HEK293 (cell line): ENCODE measurements at regions not wholly inside any gene's neighbourhood (a gene's known extent, or its start where the extent isn't known, plus 50 kb on each side); places are given as distances from the start of the nearest gene placed in this dataset.

Experiments
- CTCF ChIA-PET: fragments of 350-600 bp; formaldehyde crosslinking; extraction: SDS; loops from one replicate; lab custom pipeline; 2021; ENCODE audit warnings: antibody characterized with exemption; lab: Yijun Ruan, JAX
- POLR2A ChIA-PET: fragments of 300-600 bp; formaldehyde crosslinking; extraction: SDS; loops from one replicate; lab custom pipeline; 2020; ENCODE audit warnings: antibody characterized with exemption, inconsistent platforms; lab: Yijun Ruan, JAX
- H3K27ac ChIP-seq: fragments of 200-500 bp; sonication (Bioruptor generic); 2 replicates; pipeline ENCODE4 v1.5.1; 2014; ENCODE audit warnings: low read depth, low read length, control low read depth, inconsistent platforms; ENCODE audit errors: extremely low read depth
- H3K36me3 ChIP-seq, 2 experiments: fragments of 200-500 bp in 1 of 2; sonication (Bioruptor generic) in 1 of 2; 1 replicate in 1 of 2; 2 replicates in 1 of 2; pipeline ENCODE4 v1.5.1; 2014 to 2017; ENCODE audit warnings: inconsistent platforms in 2 of 2, low read length in 2 of 2; ENCODE audit not compliant: control insufficient read depth in 2 of 2, insufficient read depth in 1 of 2
- H3K4me1 ChIP-seq: fragments of 200-500 bp; sonication (Bioruptor generic); 2 replicates; pipeline ENCODE4 v1.5.1; 2014; ENCODE audit warnings: mild to moderate bottlenecking, low read length, inconsistent platforms; ENCODE audit not compliant: control insufficient read depth, insufficient read depth
- H3K4me3 ChIP-seq: 2 replicates; pipeline ENCODE4 v1.5.1; 2011; ENCODE audit warnings: low read depth, mild to moderate bottlenecking, control low read depth, low read length, moderate library complexity
- H3K9me3 ChIP-seq: fragments of 200-500 bp; sonication (Bioruptor generic); 2 replicates; pipeline ENCODE4 v1.5.1; 2014; ENCODE audit warnings: low read depth, low read length, inconsistent platforms; ENCODE audit not compliant: control insufficient read depth, insufficient read depth
- KLF7 ChIP-seq: fragments of 450-650 bp; formaldehyde crosslinking; IDR thresholded peaks from 2 replicates; pipeline ENCODE4 v1.5.1; 2016; ENCODE audit warnings: missing biosample characterization, missing genetic modification characterization, borderline replicate concordance
- SCRT1 ChIP-seq: fragments of 450-650 bp; formaldehyde crosslinking; IDR thresholded peaks from 2 replicates; pipeline ENCODE4 v1.5.1; 2016; ENCODE audit warnings: missing biosample characterization, missing genetic modification characterization, borderline replicate concordance
- SETDB1 ChIP-seq: IDR thresholded peaks from one replicate; pipeline ENCODE4 v1.6.1; 2017; ENCODE audit warnings: mild to moderate bottlenecking, low read length, moderate library complexity, mixed read lengths; ENCODE audit not compliant: insufficient read length
- TRIM28 ChIP-seq: IDR thresholded peaks from 2 replicates; pipeline ENCODE4 v1.6.1; 2011; ENCODE audit warnings: low read length, control low read depth, borderline replicate concordance
- ZFP3 ChIP-seq: fragments of 450-650 bp; formaldehyde crosslinking; IDR thresholded peaks from 2 replicates; pipeline ENCODE4 v1.5.1; 2016; ENCODE audit warnings: low read depth, missing biosample characterization, missing genetic modification characterization
- ZNF324 ChIP-seq: fragments of 450-650 bp; formaldehyde crosslinking; IDR thresholded peaks from 2 replicates; pipeline ENCODE4 v1.5.1; 2016; ENCODE audit warnings: missing biosample characterization, missing genetic modification characterization
- ZNF354C ChIP-seq: fragments of 450-650 bp; formaldehyde crosslinking; IDR thresholded peaks from 2 replicates; pipeline ENCODE4 v1.5.1; 2016; ENCODE audit warnings: missing biosample characterization, missing genetic modification characterization, low read depth, borderline replicate concordance
- ZNF501 ChIP-seq: fragments of 450-650 bp; formaldehyde crosslinking; IDR thresholded peaks from 2 replicates; pipeline ENCODE4 v1.5.1; 2016; ENCODE audit warnings: missing biosample characterization, missing genetic modification characterization
- ZNF510 ChIP-seq: fragments of 450-650 bp; formaldehyde crosslinking; IDR thresholded peaks from 2 replicates; pipeline ENCODE4 v1.5.1; 2018; ENCODE audit warnings: mild to moderate bottlenecking, missing genetic modification characterization, missing biosample characterization; ENCODE audit not compliant: insufficient replicate concordance
- ZNF529 ChIP-seq: fragments of 450-650 bp; formaldehyde crosslinking; IDR thresholded peaks from 2 replicates; pipeline ENCODE4 v1.5.1; 2017; ENCODE audit warnings: missing genetic modification characterization, missing biosample characterization; ENCODE audit not compliant: insufficient replicate concordance
- ZNF549 ChIP-seq: fragments of 450-650 bp; IDR thresholded peaks from 2 replicates; pipeline ENCODE4 v1.5.1; 2018; ENCODE audit warnings: missing biosample characterization, missing genetic modification characterization, mild to moderate bottlenecking, inconsistent platforms, moderate library complexity
- ZNF571 ChIP-seq: fragments of 450-650 bp; formaldehyde crosslinking; IDR thresholded peaks from 2 replicates; pipeline ENCODE4 v1.5.0; 2017; ENCODE audit warnings: missing biosample characterization, missing genetic modification characterization
- ZNF629 ChIP-seq: fragments of 450-650 bp; formaldehyde crosslinking; IDR thresholded peaks from 2 replicates; pipeline ENCODE4 v1.5.1; 2017; ENCODE audit warnings: missing biosample characterization, missing genetic modification characterization
- ZNF777 ChIP-seq: fragments of 450-650 bp; formaldehyde crosslinking; IDR thresholded peaks from 2 replicates; pipeline ENCODE4 v1.5.1; 2017; ENCODE audit warnings: missing biosample characterization, missing genetic modification characterization, borderline replicate concordance
- TF ChIP-seq, protein P1 (sequence below): fragments of 450-650 bp; formaldehyde crosslinking; IDR thresholded peaks from 2 replicates; pipeline ENCODE4 v1.5.1; 2016; ENCODE audit warnings: missing biosample characterization, missing genetic modification characterization
- TF ChIP-seq, protein P2 (sequence below): fragments of 450-650 bp; formaldehyde crosslinking; IDR thresholded peaks from 2 replicates; pipeline ENCODE4 v1.5.0; 2017; ENCODE audit warnings: missing biosample characterization, missing genetic modification characterization, borderline replicate concordance
- TF ChIP-seq, protein P3 (sequence below): fragments of 450-650 bp; formaldehyde crosslinking; conservative IDR thresholded peaks from 2 replicates; pipeline ENCODE4 v1.5.1; 2016; ENCODE audit warnings: low read depth, missing biosample characterization, missing genetic modification characterization
- TF ChIP-seq, protein P4 (sequence below): fragments of 450-650 bp; formaldehyde crosslinking; IDR thresholded peaks from 2 replicates; pipeline ENCODE4 v1.5.1; 2016; ENCODE audit warnings: missing biosample characterization, missing genetic modification characterization

DNA sequence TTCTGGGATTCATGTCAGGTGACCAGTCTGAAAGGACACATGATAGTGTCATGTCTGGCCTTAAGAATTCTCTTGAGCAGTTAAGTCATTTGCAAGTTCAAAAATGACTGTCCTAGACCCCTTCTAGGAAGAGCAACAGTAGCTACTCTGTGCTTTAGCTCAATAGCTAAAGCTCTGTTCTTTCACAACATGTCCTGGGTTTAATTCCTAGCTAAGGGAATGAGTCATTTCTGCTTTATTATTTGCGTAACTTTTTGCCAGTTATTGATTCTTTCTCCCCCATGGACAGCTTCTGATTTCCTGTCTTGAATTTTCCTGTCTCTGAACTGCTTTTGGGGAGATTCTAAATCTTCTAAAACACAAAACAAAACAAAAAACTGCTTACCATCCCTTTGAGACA, 1055.8 kb upstream of the DIAPH2 start:
- TF ChIP-seq ZNF354C (tag by site-specific recombination) (no peak), KLF7 (no peak)
- TF ChIP-seq, protein P1, sequence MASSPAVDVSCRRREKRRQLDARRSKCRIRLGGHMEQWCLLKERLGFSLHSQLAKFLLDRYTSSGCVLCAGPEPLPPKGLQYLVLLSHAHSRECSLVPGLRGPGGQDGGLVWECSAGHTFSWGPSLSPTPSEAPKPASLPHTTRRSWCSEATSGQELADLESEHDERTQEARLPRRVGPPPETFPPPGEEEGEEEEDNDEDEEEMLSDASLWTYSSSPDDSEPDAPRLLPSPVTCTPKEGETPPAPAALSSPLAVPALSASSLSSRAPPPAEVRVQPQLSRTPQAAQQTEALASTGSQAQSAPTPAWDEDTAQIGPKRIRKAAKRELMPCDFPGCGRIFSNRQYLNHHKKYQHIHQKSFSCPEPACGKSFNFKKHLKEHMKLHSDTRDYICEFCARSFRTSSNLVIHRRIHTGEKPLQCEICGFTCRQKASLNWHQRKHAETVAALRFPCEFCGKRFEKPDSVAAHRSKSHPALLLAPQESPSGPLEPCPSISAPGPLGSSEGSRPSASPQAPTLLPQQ (tag by site-specific recombination): no peak
- TF ChIP-seq, protein P2, sequence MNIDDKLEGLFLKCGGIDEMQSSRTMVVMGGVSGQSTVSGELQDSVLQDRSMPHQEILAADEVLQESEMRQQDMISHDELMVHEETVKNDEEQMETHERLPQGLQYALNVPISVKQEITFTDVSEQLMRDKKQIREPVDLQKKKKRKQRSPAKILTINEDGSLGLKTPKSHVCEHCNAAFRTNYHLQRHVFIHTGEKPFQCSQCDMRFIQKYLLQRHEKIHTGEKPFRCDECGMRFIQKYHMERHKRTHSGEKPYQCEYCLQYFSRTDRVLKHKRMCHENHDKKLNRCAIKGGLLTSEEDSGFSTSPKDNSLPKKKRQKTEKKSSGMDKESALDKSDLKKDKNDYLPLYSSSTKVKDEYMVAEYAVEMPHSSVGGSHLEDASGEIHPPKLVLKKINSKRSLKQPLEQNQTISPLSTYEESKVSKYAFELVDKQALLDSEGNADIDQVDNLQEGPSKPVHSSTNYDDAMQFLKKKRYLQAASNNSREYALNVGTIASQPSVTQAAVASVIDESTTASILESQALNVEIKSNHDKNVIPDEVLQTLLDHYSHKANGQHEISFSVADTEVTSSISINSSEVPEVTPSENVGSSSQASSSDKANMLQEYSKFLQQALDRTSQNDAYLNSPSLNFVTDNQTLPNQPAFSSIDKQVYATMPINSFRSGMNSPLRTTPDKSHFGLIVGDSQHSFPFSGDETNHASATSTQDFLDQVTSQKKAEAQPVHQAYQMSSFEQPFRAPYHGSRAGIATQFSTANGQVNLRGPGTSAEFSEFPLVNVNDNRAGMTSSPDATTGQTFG: no peak
- no peak overlapping the region for H3K4me3 ChIP-seq
- POLR2A ChIA-PET: no interaction called here
- H3K9me3 ChIP-seq: peaks cover 2% of the 10 kb centered on the region
- H3K36me3 ChIP-seq: no peaks in the 10 kb centered on the region
- no peak overlapping the region for H3K27ac ChIP-seq
- no peaks in the 10 kb centered on the region for H3K4me1 ChIP-seq
- CTCF ChIA-PET: interaction anchor here (0.6 kb wide), 1 partner anchor 47 kb away, joined by 3 read pairs; no protein-coding TSS in a partner anchor

DNA sequence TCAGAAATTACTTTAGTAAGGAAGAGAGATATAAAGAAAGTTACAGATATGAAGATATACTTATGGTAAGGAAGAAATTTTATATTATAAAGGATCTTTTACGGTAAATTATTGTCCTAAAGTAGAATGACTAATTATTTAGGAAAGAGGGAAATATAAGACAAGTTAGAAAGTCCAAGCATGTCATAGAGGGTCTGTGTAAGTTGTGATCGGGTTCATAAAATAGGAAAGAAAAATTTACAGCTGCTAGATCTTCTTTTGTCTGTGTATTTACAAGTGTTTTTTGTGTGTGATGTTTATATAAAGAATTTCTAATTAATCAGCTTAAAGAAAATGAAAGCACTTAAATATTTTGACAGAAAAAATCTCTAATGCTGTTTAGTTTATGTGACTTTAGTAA, 1054.9 kb upstream of the DIAPH2 start:
- TF ChIP-seq ZNF510 (tag by site-specific recombination) (peak; percentile 26), ZNF549 (tag by site-specific recombination) (peak; percentile 70; the same call in 1 of the 2 replicates), TRIM28 (peak; percentile 89), ZNF529 (tag by site-specific recombination) (peak; percentile 7), ZNF324 (no peak), SETDB1 (peak; percentile 97)
- TF ChIP-seq, protein P3, sequence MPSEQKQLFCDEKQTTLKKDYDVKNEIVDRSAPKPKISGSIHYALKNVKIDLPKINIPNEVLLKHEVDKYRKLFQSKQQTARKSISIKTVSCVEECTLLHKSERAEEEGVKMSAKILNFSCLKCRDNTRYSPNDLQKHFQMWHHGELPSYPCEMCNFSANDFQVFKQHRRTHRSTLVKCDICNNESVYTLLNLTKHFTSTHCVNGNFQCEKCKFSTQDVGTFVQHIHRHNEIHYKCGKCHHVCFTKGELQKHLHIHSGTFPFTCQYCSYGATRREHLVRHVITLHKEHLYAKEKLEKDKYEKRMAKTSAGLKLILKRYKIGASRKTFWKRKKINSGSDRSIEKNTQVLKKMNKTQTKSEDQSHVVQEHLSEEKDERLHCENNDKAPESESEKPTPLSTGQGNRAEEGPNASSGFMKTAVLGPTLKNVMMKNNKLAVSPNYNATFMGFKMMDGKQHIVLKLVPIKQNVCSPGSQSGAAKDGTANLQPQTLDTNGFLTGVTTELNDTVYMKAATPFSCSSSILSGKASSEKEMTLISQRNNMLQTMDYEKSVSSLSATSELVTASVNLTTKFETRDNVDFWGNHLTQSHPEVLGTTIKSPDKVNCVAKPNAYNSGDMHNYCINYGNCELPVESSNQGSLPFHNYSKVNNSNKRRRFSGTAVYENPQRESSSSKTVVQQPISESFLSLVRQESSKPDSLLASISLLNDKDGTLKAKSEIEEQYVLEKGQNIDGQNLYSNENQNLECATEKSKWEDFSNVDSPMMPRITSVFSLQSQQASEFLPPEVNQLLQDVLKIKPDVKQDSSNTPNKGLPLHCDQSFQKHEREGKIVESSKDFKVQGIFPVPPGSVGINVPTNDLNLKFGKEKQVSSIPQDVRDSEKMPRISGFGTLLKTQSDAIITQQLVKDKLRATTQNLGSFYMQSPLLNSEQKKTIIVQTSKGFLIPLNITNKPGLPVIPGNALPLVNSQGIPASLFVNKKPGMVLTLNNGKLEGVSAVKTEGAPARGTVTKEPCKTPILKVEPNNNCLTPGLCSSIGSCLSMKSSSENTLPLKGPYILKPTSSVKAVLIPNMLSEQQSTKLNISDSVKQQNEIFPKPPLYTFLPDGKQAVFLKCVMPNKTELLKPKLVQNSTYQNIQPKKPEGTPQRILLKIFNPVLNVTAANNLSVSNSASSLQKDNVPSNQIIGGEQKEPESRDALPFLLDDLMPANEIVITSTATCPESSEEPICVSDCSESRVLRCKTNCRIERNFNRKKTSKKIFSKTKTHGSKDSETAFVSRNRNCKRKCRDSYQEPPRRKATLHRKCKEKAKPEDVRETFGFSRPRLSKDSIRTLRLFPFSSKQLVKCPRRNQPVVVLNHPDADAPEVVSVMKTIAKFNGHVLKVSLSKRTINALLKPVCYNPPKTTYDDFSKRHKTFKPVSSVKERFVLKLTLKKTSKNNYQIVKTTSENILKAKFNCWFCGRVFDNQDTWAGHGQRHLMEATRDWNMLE: no peak
- CTCF ChIA-PET: interaction anchor here (0.7 kb wide), 1 partner anchor 54 kb away, joined by 3 read pairs; no protein-coding TSS in a partner anchor
- H3K4me3 ChIP-seq: no peak overlapping the region
- POLR2A ChIA-PET: no interaction called here
- no peaks in the 10 kb centered on the region for H3K4me1 ChIP-seq
- no peaks in the 10 kb centered on the region for H3K36me3 ChIP-seq
- H3K27ac ChIP-seq: no peak overlapping the region
- peaks cover 2% of the 10 kb centered on the region for H3K9me3 ChIP-seq

DNA sequence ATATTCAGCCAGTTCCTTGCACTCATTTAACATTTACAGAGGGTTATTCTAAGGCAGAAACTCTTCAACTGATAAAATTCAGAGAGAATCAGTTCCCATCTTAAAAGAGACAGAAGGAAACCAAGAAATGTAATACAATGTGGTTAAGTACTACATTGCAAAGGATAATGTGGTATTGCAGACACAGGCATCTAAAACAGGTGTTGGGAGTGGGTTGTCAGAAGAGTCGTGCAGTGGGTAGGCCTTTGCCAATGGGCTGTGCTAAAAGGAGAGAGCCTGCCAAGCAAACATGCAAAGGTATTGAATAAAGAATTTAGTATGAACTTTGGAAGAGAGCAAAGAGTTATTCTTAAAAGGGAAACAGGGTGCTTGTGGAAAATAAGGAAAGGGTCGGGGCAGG, 1044.4 kb upstream of the DIAPH2 start:
- Histone ChIP-seq H3K4me3 (no peak overlapping the region), H3K36me3 (no peaks in the 10 kb centered on the region), H3K27ac (no peak overlapping the region), H3K4me1 (no peaks in the 10 kb centered on the region), H3K9me3 (no peaks in the 10 kb centered on the region)
- CTCF ChIA-PET: no interaction called here
- POLR2A ChIA-PET: no interaction called here
- no peak for TF ChIP-seq SCRT1 (tag by site-specific recombination)
- TF ChIP-seq ZFP3 (tag by site-specific recombination): no peak
- TF ChIP-seq ZNF777 (tag by site-specific recombination): no peak
- TF ChIP-seq ZNF571: no peak
- TF ChIP-seq, protein P4, sequence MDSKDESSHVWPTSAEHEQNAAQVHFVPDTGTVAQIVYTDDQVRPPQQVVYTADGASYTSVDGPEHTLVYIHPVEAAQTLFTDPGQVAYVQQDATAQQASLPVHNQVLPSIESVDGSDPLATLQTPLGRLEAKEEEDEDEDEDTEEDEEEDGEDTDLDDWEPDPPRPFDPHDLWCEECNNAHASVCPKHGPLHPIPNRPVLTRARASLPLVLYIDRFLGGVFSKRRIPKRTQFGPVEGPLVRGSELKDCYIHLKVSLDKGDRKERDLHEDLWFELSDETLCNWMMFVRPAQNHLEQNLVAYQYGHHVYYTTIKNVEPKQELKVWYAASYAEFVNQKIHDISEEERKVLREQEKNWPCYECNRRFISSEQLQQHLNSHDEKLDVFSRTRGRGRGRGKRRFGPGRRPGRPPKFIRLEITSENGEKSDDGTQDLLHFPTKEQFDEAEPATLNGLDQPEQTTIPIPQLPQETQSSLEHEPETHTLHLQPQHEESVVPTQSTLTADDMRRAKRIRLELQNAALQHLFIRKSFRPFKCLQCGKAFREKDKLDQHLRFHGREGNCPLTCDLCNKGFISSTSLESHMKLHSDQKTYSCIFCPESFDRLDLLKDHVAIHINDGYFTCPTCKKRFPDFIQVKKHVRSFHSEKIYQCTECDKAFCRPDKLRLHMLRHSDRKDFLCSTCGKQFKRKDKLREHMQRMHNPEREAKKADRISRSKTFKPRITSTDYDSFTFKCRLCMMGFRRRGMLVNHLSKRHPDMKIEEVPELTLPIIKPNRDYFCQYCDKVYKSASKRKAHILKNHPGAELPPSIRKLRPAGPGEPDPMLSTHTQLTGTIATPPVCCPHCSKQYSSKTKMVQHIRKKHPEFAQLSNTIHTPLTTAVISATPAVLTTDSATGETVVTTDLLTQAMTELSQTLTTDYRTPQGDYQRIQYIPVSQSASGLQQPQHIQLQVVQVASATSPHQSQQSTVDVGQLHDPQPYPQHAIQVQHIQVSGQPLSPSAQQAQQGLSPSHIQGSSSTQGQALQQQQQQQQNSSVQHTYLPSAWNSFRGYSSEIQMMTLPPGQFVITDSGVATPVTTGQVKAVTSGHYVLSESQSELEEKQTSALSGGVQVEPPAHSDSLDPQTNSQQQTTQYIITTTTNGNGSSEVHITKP (tag by site-specific recombination): no peak
- no peak for TF ChIP-seq ZNF501 (tag by site-specific recombination)
- TF ChIP-seq ZNF629 (tag by site-specific recombination): no peak
